Peyer's patch (tissue), 4 donors: ENCODE measurements at regions not wholly inside any gene's neighbourhood (a gene's known extent, or its start where the extent isn't known, plus 50 kb on each side); places are given as distances from the start of the nearest gene placed in this dataset.

ENCODE experiments used
- DNase-seq, 3 donors: peaks; one replicate each; pipeline ENCODE4 v3.0.0-alpha.2; 2017 to 2019
- H3K27ac ChIP-seq, 4 donors: fragments of 200-600 bp; sonication (generic); one replicate each; pipeline ENCODE4 v1.5.1; 2016 to 2019
- H3K27me3 ChIP-seq, 2 donors: fragments of 200-600 bp; sonication (generic); one replicate each; pipeline ENCODE4 v1.5.1; 2019
- H3K36me3 ChIP-seq, 3 donors: fragments of 200-600 bp; sonication (generic); one replicate each; pipeline ENCODE4 v1.5.1; 2016 to 2019
- H3K4me1 ChIP-seq, 4 donors: fragments of 200-600 bp; sonication (generic); one replicate each; pipeline ENCODE4 v1.5.1; 2016 to 2019
- H3K4me3 ChIP-seq, 4 donors: fragments of 200-600 bp; sonication (generic); 1 replicate in 3 of 4; 2 replicates in 1 of 4; pipeline ENCODE4 v1.5.1; 2016 to 2019; ENCODE audit warnings: mild to moderate bottlenecking in 1 of 4
- H3K9me3 ChIP-seq, 4 donors: fragments of 200-600 bp; sonication (generic); one replicate each; pipeline ENCODE4 v1.5.1; 2016 to 2019; ENCODE audit warnings: mild to moderate bottlenecking in 1 of 4
- CTCF ChIP-seq, 6 experiments: fragments of 450-650 bp in 4 of 6; fragments of 200-600 bp in 2 of 6; sonication (generic) in 1 of 6; IDR thresholded peaks; one replicate each; pipeline ENCODE4 v1.5.1; 2017 to 2019; ENCODE audit warnings: antibody characterized with exemption in 6 of 6, mild to moderate bottlenecking in 3 of 6, moderate library complexity in 1 of 6
- POLR2A ChIP-seq, 2 donors: fragments of 450-650 bp; IDR thresholded peaks; one replicate each; pipeline ENCODE4 v1.5.1; 2017; ENCODE audit warnings: antibody characterized with exemption in 2 of 2, mild to moderate bottlenecking in 2 of 2, moderate library complexity in 2 of 2

- H3K36me3 ChIP-seq = peaks cover 0 to 4% (median 0%) of the 10 kb centered on the region in 3 donors
- H3K4me3 ChIP-seq = no peak overlapping the region
- TF ChIP-seq POLR2A (IDR thresholded peaks at IDR 0.05) = no peak
- TF ChIP-seq CTCF (IDR thresholded peaks at IDR 0.05) = no peak
- no peak for DNase-seq
- H3K4me1 ChIP-seq = no peaks in the 10 kb centered on the region
- H3K9me3 ChIP-seq = no peaks in the 10 kb centered on the region
- H3K27ac ChIP-seq = peak overlapping the region in 2 of 4 donors; percentile 8 to 10
- no peaks in the 10 kb centered on the region for H3K27me3 ChIP-seq
Observed at GRCh38 chr12:124436366-124436765, 131.0 kb downstream of the NCOR2 start.

GRCh38 chr12:124435806-124436345, 131.5 kb downstream of the NCOR2 start:
- DNase-seq = no peak
- TF ChIP-seq POLR2A (IDR thresholded peaks at IDR 0.05) (no peak), CTCF (IDR thresholded peaks at IDR 0.05) (no peak)
- H3K27ac ChIP-seq = peak overlapping the region in 2 of 4 donors; percentile 8 to 10
- H3K4me1 ChIP-seq = no peaks in the 10 kb centered on the region
- H3K4me3 ChIP-seq = no peak overlapping the region
- H3K27me3 ChIP-seq = no peaks in the 10 kb centered on the region
- H3K36me3 ChIP-seq = peaks cover 0 to 4% (median 0%) of the 10 kb centered on the region in 3 donors
- H3K9me3 ChIP-seq = no peaks in the 10 kb centered on the region

GRCh38 chr12:124434951-124435805, 132.2 kb downstream of the NCOR2 start:
- Histone ChIP-seq H3K4me1 (no peaks in the 10 kb centered on the region), H3K9me3 (no peaks in the 10 kb centered on the region), H3K4me3 (no peak overlapping the region), H3K27ac (no peak overlapping the region), H3K27me3 (no peaks in the 10 kb centered on the region), H3K36me3 (peaks cover 0 to 10% (median 0%) of the 10 kb centered on the region in 3 donors)
- DNase-seq = no peak
- TF ChIP-seq CTCF (IDR thresholded peaks at IDR 0.05) (no peak), POLR2A (IDR thresholded peaks at IDR 0.05) (no peak)

- no peak for DNase-seq
- peaks cover 0 to 4% (median 0%) of the 10 kb centered on the region in 4 donors for H3K4me1 ChIP-seq
- no peaks in the 10 kb centered on the region for H3K9me3 ChIP-seq
- no peak overlapping the region for H3K4me3 ChIP-seq
- H3K36me3 ChIP-seq = peaks cover 0 to 19% (median 0%) of the 10 kb centered on the region in 3 donors
- H3K27me3 ChIP-seq = no peaks in the 10 kb centered on the region
- no peak overlapping the region for H3K27ac ChIP-seq
- no peak for TF ChIP-seq POLR2A (IDR thresholded peaks at IDR 0.05)
- TF ChIP-seq CTCF (IDR thresholded peaks at IDR 0.05) = no peak
Observed at GRCh38 chr12:124434354-124434753, 133.1 kb downstream of the NCOR2 start.

- peak overlapping the region in 1 of 4 donors; percentile 35 for H3K27ac ChIP-seq
- H3K4me3 ChIP-seq = no peak overlapping the region
- peaks cover 0 to 9% (median 0%) of the 10 kb centered on the region in 4 donors for H3K4me1 ChIP-seq
- no peak for DNase-seq
- no peaks in the 10 kb centered on the region for H3K9me3 ChIP-seq
- H3K36me3 ChIP-seq = peaks cover 0 to 23% (median 0%) of the 10 kb centered on the region in 3 donors
- H3K27me3 ChIP-seq = no peaks in the 10 kb centered on the region
- TF ChIP-seq POLR2A (IDR thresholded peaks at IDR 0.05) = no peak
- TF ChIP-seq CTCF (IDR thresholded peaks at IDR 0.05) = no peak
Observed at GRCh38 chr12:124433879-124434278, 133.5 kb downstream of the NCOR2 start.
